ENCODE measurements at regions not wholly inside any gene's neighbourhood (a gene's known extent, or its start where the extent isn't known, plus 50 kb on each side); places are given as distances from the start of the nearest gene placed in this dataset.

- no peak overlapping the region for H3K4me3 ChIP-seq (ENCODE audit: low read length)
- DNase-seq (ENCODE audit: low read depth) = no peak
- TF ChIP-seq CTCF (conservative IDR thresholded peaks at IDR 0.05; ENCODE audit: low read depth, low read length) = no peak
Observed at GRCh38 chrX:68901519-68901918, 72.7 kb downstream of the EFNB1 start.

GRCh38 chrX:68898598-68898997 lies 69.8 kb downstream of the EFNB1 start:
- no peak overlapping the region for H3K4me3 ChIP-seq (ENCODE audit: low read length)
- TF ChIP-seq CTCF (conservative IDR thresholded peaks at IDR 0.05; ENCODE audit: low read depth, low read length) = no peak
- no peak for DNase-seq (ENCODE audit: low read depth)

- DNase-seq (ENCODE audit: low read depth) = no peak
- TF ChIP-seq CTCF (conservative IDR thresholded peaks at IDR 0.05; ENCODE audit: low read depth, low read length) = no peak
Observed at GRCh38 chrX:68897118-68897945, 68.5 kb downstream of the EFNB1 start.

GRCh38 chrX:68896581-68896980 lies 67.8 kb downstream of the EFNB1 start:
- no peak for TF ChIP-seq CTCF (conservative IDR thresholded peaks at IDR 0.05; ENCODE audit: low read depth, low read length)
- no peak for DNase-seq (ENCODE audit: low read depth)
- no peak overlapping the region for H3K4me3 ChIP-seq (ENCODE audit: low read length)

More at GRCh38 chrX:68897118-68897945, 68.5 kb downstream of the EFNB1 start:
- no peak overlapping the region for H3K4me3 ChIP-seq (ENCODE audit: low read length)

- no peak overlapping the region for H3K4me3 ChIP-seq (ENCODE audit: low read length)
- no peak for DNase-seq (ENCODE audit: low read depth)
- no peak for TF ChIP-seq CTCF (conservative IDR thresholded peaks at IDR 0.05; ENCODE audit: low read depth, low read length)
Observed at GRCh38 chrX:68895778-68896177, 67.0 kb downstream of the EFNB1 start.

GRCh38 chrX:68895341-68895755 lies 66.5 kb downstream of the EFNB1 start:
- no peak overlapping the region for H3K4me3 ChIP-seq (ENCODE audit: low read length)

More at GRCh38 chrX:68895341-68895755, 66.5 kb downstream of the EFNB1 start:
- no peak for DNase-seq (ENCODE audit: low read depth)
- no peak for TF ChIP-seq CTCF (conservative IDR thresholded peaks at IDR 0.05; ENCODE audit: low read depth, low read length)

All from retinal pigment epithelial cell (primary cell).